Mucosa of descending colon (tissue), 3 donors: ENCODE measurements at regions not wholly inside any gene's neighbourhood (a gene's known extent, or its start where the extent isn't known, plus 50 kb on each side); places are given as distances from the start of the nearest gene placed in this dataset.

Experiments used
- ATAC-seq: fragments of 200-7000 bp; cut with Tn5 transposase; one replicate; pipeline ENCODE4 v1.9.1; 2020; ENCODE audit warnings: mild to moderate bottlenecking, moderate library complexity
- DNase-seq, 3 donors: peaks; one replicate each; pipeline ENCODE4 v3.0.0-alpha.2; 2020
- H3K36me3 ChIP-seq: fragments of 200-600 bp; one replicate; pipeline ENCODE4 v1.8.0; 2021; ENCODE audit warnings: low read depth, mild to moderate bottlenecking
- H3K4me1 ChIP-seq: fragments of 200-600 bp; one replicate; pipeline ENCODE4 v1.8.0; 2021; ENCODE audit warnings: low read depth, mild to moderate bottlenecking
- H3K4me3 ChIP-seq: fragments of 200-600 bp; one replicate; pipeline ENCODE4 v1.8.0; 2021; ENCODE audit warnings: mild to moderate bottlenecking
- H3K9me3 ChIP-seq: fragments of 200-600 bp; one replicate; pipeline ENCODE4 v1.8.0; 2021; ENCODE audit warnings: mild to moderate bottlenecking
- intact Hi-C, 2 donors: fragments of 100-400 bp; cut with DNase I in 1 of 2; cut with micrococcal nuclease in 1 of 2; formaldehyde crosslinking; loops; one replicate each; pipeline versions ENCODE4 v1.11.0 to v1.11.1; 2022; cut with DNase I, micrococcal nuclease
- TF ChIP-seq, protein P1 (sequence below): fragments of 200-600 bp; IDR thresholded peaks from one replicate; pipeline ENCODE4 v1.8.0; 2022; ENCODE audit warnings: antibody characterized with exemption, mild to moderate bottlenecking
- donor health status: DM: no; HTN: no; CAD: no; lungs with moderate emphysema.
- donor health status: DM: no; HTN: no; CAD: no.
- donor health status: DM: no; HTN: yes; CAD: no.

DNA sequence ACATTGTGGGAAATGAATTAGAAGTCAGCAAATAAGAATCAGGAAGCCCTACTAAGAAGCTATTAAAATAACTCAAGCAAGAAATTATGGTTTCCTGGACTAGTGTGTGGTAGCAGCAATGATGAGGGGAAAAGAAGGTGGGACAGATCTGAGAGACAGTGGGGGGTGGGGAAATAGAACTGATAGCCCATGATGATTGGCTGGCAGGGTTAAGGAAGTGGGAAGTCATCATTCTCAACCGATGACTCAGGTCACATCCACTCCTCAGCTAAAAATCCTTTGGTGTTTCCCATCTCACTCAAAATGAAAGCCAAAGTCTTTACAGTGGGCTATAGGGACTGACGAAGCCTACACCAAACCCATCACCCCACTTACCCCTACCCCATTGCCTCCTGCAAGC is 153.9 kb upstream of the ARHGEF26 start:
- no peaks in the 10 kb centered on the region for H3K36me3 ChIP-seq
- no peak for ATAC-seq
- intact Hi-C loops = no loop called here

DNA sequence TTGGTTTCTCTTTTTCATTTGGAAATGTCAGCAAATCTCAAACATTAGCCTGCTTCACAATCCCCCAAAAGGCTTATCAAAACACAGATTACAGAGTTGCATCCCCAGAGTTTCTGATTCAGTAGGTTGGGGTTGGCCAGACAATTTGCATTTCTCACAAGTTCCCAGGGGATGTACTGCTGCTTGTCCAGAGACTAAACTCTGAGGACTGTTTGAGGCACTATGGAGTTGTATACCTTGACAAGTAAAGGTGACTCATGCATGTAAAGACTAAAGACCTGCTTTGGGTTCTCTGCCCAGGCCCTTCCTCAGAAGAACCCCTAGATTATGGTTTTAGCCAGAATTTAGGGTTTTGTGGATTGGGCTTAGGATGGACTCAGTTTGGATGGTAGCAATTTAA is 151.1 kb upstream of the ARHGEF26 start:
- intact Hi-C loops = no loop called here
- no peaks in the 10 kb centered on the region for H3K4me1 ChIP-seq
- TF ChIP-seq, protein P1, sequence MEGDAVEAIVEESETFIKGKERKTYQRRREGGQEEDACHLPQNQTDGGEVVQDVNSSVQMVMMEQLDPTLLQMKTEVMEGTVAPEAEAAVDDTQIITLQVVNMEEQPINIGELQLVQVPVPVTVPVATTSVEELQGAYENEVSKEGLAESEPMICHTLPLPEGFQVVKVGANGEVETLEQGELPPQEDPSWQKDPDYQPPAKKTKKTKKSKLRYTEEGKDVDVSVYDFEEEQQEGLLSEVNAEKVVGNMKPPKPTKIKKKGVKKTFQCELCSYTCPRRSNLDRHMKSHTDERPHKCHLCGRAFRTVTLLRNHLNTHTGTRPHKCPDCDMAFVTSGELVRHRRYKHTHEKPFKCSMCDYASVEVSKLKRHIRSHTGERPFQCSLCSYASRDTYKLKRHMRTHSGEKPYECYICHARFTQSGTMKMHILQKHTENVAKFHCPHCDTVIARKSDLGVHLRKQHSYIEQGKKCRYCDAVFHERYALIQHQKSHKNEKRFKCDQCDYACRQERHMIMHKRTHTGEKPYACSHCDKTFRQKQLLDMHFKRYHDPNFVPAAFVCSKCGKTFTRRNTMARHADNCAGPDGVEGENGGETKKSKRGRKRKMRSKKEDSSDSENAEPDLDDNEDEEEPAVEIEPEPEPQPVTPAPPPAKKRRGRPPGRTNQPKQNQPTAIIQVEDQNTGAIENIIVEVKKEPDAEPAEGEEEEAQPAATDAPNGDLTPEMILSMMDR = no peak
- no peak for DNase-seq
- no peak overlapping the region for H3K4me3 ChIP-seq
- H3K9me3 ChIP-seq = no peaks in the 10 kb centered on the region
- no peak for ATAC-seq
- no peaks in the 10 kb centered on the region for H3K36me3 ChIP-seq

More for the DNA sequence above, 153.9 kb upstream of the ARHGEF26 start:
- no peaks in the 10 kb centered on the region for H3K9me3 ChIP-seq
- TF ChIP-seq, protein P1 = no peak
- no peak for DNase-seq
- H3K4me1 ChIP-seq = no peaks in the 10 kb centered on the region
- no peak overlapping the region for H3K4me3 ChIP-seq

DNA sequence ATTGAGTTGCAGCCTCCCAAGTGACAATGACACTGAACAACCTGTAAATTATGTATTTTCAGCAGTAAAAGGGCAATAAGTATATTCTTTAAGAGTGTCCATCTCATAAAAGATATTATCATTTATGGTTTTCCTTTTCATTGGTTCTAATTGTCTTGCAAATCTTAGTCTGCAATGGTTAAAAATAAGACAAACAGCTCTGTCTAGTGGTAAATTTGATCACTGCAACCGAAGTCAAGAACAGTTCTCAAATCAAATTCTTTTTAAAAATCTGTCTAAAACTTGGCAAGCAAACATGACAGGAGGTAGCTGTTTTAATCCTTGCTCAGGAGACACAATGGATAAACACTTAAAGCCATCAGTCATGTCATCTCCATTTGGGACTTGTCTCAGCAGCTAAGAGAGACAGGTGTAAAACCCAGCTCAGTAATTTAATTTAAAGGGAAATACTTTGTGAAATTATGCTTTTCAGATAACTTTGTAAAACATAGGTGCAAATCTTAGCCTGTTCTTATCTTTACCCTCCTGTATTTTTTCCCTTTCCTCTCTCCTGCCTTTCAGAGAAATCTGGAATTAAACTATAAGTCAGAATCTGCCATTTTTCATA is 150.3 kb upstream of the ARHGEF26 start:
- no peaks in the 10 kb centered on the region for H3K9me3 ChIP-seq
- TF ChIP-seq, protein P1 = no peak
- ATAC-seq = no peak

DNA sequence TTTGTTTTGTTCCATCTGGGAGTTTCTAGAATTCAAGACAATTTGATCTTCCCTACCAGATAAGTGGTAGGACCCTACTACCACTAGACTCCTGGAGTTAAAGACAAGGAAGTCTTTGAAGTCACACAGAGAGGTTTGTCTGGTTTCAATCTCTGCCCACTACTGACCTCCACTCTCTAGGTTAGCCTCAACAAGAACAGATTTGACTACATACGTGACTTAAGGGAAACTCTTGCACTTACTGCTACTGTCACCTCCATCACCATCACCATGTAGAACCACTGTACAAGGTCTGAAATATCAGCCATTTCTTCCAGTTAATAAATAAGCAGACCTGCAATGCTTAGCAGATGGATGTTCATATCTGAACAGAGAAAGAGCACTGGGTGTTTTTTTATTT is 148.3 kb upstream of the ARHGEF26 start:
- TF ChIP-seq, protein P1 = no peak
- DNase-seq = no peak
- ATAC-seq = no peak
- intact Hi-C loops = no loop called here
- Histone ChIP-seq H3K4me3 (no peak overlapping the region), H3K36me3 (no peaks in the 10 kb centered on the region), H3K9me3 (no peaks in the 10 kb centered on the region), H3K4me1 (no peaks in the 10 kb centered on the region)

More for the DNA sequence above, 150.3 kb upstream of the ARHGEF26 start:
- DNase-seq = no peak
- no peaks in the 10 kb centered on the region for H3K4me1 ChIP-seq
- no peaks in the 10 kb centered on the region for H3K36me3 ChIP-seq
- no peak overlapping the region for H3K4me3 ChIP-seq
- intact Hi-C loops = no loop called here

DNA sequence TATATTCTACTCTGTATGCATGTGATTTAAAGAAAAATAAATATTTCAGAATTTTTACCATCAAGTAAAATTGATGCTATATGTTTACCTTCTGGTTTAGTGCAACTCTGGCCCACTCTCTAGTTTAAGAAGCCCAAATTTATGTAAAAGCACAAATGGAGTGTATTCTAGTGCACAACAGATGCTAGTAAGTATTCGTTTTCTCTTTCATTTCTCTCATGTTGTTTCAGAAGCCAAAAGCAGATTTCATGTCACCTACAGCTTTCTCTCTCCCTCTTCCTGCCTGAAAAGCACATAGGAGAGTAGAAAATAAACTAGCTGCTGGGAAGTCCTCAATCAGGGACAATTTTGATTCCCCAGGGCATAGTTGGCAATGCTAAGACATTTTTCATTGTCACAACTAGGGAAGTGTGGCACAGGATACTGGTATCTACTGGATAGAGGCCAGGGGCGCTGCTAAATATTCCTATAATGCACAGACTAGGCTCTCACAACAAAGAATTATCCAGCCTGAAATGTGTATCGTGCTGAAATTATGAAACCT is 147.4 kb upstream of the ARHGEF26 start:
- Histone ChIP-seq H3K4me1 (no peaks in the 10 kb centered on the region), H3K36me3 (no peaks in the 10 kb centered on the region), H3K4me3 (no peak overlapping the region), H3K9me3 (no peaks in the 10 kb centered on the region)
- DNase-seq = no peak
- intact Hi-C loops = no loop called here
- ATAC-seq = no peak
- TF ChIP-seq, protein P1 = no peak
